Choroid plexus epithelial cell (primary cell): ENCODE measurements at regions not wholly inside any gene's neighbourhood (a gene's known extent, or its start where the extent isn't known, plus 50 kb on each side); places are given as distances from the start of the nearest gene placed in this dataset.

Experiments used
- DNase-seq: peaks from one replicate; pipeline ENCODE4 v3.0.0-alpha.2; 2010; ENCODE audit warnings: low read depth
- H3K4me3 ChIP-seq: 2 replicates; pipeline ENCODE4 v1.5.1; 2011; ENCODE audit warnings: low read depth, mild to moderate bottlenecking, control low read depth, low read length, moderate library complexity
- CTCF ChIP-seq: conservative IDR thresholded peaks from 2 replicates; pipeline ENCODE4 v1.5.1; 2011; ENCODE audit warnings: low read depth, mild to moderate bottlenecking, control low read depth, inconsistent platforms, low read length, moderate library complexity

GRCh38 chr7:19463581-19463980 is 245.3 kb downstream of the POLR1F start:
- TF ChIP-seq CTCF: no peak
- no peak overlapping the region for H3K4me3 ChIP-seq
- DNase-seq: no peak

- no peak overlapping the region for H3K4me3 ChIP-seq
- no peak for TF ChIP-seq CTCF
- DNase-seq: no peak
These were observed 253.2 kb downstream of the POLR1F start for GRCh38 chr7:19455623-19456022.

- no peak for TF ChIP-seq CTCF
- no peak overlapping the region for H3K4me3 ChIP-seq
- DNase-seq: no peak
These were observed 260.7 kb downstream of the POLR1F start for GRCh38 chr7:19448091-19448490.

GRCh38 chr7:19442016-19442785 is 266.6 kb downstream of the POLR1F start:
- H3K4me3 ChIP-seq: no peak overlapping the region
- peak; percentile 95 for DNase-seq
- TF ChIP-seq CTCF: peak; percentile 86

GRCh38 chr7:19439517-19439916 is 269.3 kb downstream of the POLR1F start:
- DNase-seq: no peak
- TF ChIP-seq CTCF: no peak
- H3K4me3 ChIP-seq: no peak overlapping the region

- no peak for DNase-seq
- TF ChIP-seq CTCF: no peak
- no peak overlapping the region for H3K4me3 ChIP-seq
These were observed 271.4 kb downstream of the POLR1F start for GRCh38 chr7:19437446-19437845.

GRCh38 chr7:19427944-19428343 is 280.9 kb downstream of the POLR1F start:
- H3K4me3 ChIP-seq: no peak overlapping the region
- TF ChIP-seq CTCF: no peak

More at GRCh38 chr7:19427944-19428343, 280.9 kb downstream of the POLR1F start:
- DNase-seq: no peak
